ENCODE measurements at regions not wholly inside any gene's neighbourhood (a gene's known extent, or its start where the extent isn't known, plus 50 kb on each side); places are given as distances from the start of the nearest gene placed in this dataset.

- no peak overlapping the region for H3K4me3 ChIP-seq (replicated peaks; ENCODE audit: low read depth, low read length)
- DNase-seq (ENCODE audit: low read depth), result no peak
- no peak for TF ChIP-seq CTCF (IDR thresholded peaks at IDR 0.05; ENCODE audit: low read length, missing control alignments)
Measured at GRCh38 chr5:31068287-31068686, 125.2 kb upstream of the CDH6 start.

DNA sequence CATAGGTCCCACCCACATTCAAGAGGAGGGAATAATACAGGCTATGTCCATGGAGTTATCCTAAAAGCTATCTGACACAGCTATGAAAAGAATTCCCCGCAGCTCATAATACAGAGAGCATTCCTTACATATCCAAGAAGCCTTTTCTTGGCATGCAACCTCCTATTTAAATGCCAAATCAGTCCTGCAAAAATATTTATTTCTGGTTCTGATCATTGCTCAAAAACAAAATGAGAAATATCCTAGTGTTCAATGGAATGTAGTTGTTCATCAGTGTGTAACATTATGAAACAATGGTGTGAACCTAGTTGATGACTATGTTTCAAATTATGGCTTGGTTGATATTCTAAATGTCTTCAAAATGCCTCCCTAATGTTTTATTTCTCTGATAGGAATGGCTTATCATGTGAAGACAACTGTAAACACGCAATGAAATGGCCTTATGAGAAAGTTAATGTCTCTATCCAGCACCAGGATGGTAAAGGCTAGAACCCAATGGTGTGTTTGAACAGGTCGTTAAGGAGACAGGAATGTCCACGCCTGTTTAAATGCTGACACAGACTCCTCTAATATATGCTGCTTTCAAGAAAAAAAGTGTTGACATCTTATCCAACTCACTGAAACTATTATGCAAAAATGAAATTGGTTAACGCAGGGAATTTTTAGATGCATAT is 126.7 kb upstream of the CDH6 start:
- H3K4me3 ChIP-seq (replicated peaks; ENCODE audit: low read depth, low read length), result no peak overlapping the region
- peak; percentile 66 for DNase-seq (ENCODE audit: low read depth)
- no peak for TF ChIP-seq CTCF (IDR thresholded peaks at IDR 0.05; ENCODE audit: low read length, missing control alignments)

DNA sequence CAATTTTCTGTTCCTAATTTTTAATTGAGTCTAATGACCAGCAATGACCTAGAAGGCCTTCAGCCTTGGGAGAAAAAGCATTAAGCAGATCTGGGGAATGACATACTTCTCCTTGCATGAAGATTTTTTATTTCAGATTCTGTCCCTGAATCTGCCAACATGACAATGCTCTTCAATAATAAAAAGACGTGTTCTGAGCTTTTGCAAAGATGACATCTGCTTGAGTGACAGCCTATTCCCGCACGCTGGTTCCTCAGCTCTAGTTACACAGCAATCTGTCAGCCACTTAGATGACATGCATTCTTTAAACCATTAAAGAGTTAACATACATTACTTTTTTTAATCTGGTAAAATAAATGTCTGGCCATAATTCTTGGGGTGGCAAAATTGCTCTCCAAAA is 129.3 kb upstream of the CDH6 start:
- DNase-seq (ENCODE audit: low read depth), result no peak
- TF ChIP-seq CTCF (IDR thresholded peaks at IDR 0.05; ENCODE audit: low read length, missing control alignments), result no peak
- H3K4me3 ChIP-seq (replicated peaks; ENCODE audit: low read depth, low read length), result no peak overlapping the region

- TF ChIP-seq CTCF (IDR thresholded peaks at IDR 0.05; ENCODE audit: low read length, missing control alignments), result no peak
- no peak overlapping the region for H3K4me3 ChIP-seq (replicated peaks; ENCODE audit: low read depth, low read length)
- DNase-seq (ENCODE audit: low read depth), result no peak
Measured at GRCh38 chr5:31062902-31063580, 130.4 kb upstream of the CDH6 start.

DNA sequence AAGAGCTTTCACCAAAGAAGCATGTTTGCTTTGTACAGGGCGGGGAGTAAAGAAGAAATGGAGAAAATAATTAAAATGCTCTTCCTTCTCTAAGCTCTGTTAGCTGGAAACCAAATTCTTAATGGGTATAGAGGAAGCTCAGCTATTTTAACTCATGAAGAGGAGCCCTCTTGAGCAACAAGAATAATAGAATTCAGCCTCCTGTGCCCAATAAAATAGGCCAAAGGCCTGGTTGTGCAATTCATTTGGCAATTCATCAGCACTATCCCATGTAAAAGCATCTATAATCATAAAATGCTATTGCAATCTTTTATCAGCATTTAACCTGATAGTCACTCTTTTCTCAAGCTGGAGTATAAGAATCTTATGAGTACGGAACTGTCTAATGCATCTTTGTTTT is 133.6 kb upstream of the CDH6 start:
- no peak overlapping the region for H3K4me3 ChIP-seq (replicated peaks; ENCODE audit: low read depth, low read length)
- peak; percentile 28 for DNase-seq (ENCODE audit: low read depth)
- no peak for TF ChIP-seq CTCF (IDR thresholded peaks at IDR 0.05; ENCODE audit: low read length, missing control alignments)

DNA sequence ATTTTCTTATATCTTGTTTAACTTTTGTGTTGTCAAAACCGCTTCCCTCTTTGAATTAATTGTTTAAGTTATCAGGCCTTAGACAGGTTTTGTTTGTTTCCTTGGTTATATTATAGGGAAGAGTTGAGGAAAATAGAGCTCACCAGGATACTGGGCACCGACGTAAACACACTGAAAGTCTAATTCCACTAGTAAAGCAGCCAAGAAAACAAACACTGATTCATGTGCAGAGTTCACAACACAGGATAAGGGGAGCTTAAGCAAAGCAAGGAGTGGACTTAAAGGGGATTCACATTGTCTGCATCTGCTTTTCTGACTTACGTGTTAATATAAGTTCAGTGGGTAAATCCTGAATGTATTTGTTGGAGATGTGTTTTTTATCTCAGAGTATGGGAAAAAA is 139.0 kb upstream of the CDH6 start:
- no peak for TF ChIP-seq CTCF (IDR thresholded peaks at IDR 0.05; ENCODE audit: low read length, missing control alignments)
- DNase-seq (ENCODE audit: low read depth), result no peak
- no peak overlapping the region for H3K4me3 ChIP-seq (replicated peaks; ENCODE audit: low read depth, low read length)

Data from fibroblast of pulmonary artery (primary cell).